ENCODE measurements at regions not wholly inside any gene's neighbourhood (a gene's known extent, or its start where the extent isn't known, plus 50 kb on each side); places are given as distances from the start of the nearest gene placed in this dataset.
A peak's percentile ranks its signal among the peaks of the same experiment; 100 is the strongest.

DNA sequence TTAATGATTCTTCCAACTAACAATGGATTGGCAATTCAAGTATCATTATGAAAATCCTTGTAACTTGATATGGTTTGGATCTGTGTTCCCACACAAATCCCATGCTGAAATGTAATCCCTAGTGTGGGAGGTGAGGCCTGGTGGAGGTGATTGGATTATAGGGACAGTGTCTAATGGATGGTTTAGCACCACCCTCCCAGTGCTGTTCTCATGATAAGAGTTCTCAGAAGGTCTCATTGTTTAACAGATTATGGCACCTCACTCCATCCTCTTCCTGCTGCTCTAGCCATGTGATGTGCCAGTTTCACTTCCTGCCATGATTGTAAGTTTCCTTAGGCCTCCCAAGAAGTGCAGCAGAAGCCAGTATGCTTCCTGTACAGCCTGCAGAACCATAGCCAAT, 1116.2 kb upstream of the EDIL3 start:
- TF ChIP-seq, protein P1, sequence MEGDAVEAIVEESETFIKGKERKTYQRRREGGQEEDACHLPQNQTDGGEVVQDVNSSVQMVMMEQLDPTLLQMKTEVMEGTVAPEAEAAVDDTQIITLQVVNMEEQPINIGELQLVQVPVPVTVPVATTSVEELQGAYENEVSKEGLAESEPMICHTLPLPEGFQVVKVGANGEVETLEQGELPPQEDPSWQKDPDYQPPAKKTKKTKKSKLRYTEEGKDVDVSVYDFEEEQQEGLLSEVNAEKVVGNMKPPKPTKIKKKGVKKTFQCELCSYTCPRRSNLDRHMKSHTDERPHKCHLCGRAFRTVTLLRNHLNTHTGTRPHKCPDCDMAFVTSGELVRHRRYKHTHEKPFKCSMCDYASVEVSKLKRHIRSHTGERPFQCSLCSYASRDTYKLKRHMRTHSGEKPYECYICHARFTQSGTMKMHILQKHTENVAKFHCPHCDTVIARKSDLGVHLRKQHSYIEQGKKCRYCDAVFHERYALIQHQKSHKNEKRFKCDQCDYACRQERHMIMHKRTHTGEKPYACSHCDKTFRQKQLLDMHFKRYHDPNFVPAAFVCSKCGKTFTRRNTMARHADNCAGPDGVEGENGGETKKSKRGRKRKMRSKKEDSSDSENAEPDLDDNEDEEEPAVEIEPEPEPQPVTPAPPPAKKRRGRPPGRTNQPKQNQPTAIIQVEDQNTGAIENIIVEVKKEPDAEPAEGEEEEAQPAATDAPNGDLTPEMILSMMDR (conservative IDR thresholded peaks at IDR 0.05; ENCODE audit: low read depth, low read length) = no peak
- H3K4me3 ChIP-seq (ENCODE audit: low read length) = no peak overlapping the region

DNA sequence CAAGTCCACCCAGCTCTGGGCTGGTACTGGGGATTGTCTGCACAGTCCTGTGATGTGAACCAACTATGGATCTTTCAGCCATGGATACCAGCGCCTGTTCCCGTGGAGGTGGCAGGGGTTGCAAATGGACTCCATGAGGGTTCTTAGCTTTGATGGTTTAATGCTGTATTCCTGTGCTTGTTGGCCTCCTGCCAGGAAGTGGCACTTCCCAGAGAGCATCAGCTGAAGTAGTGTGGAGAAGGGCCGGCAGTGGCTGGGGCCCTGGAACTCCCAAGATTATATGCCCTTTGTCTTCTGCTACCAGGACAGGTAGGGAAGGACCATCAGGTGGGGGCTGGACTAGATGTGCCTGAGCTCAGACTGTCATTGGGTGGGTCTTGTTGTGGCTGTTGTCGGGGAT, 1104.8 kb upstream of the COX7C start:
- no peak overlapping the region for H3K4me3 ChIP-seq (ENCODE audit: low read length)
- no peak for DNase-seq (ENCODE audit: low read depth)
- TF ChIP-seq, protein P1 (conservative IDR thresholded peaks at IDR 0.05; ENCODE audit: low read depth, low read length) = no peak

More for the DNA sequence above, 1116.2 kb upstream of the EDIL3 start:
- DNase-seq (ENCODE audit: low read depth) = no peak

DNA sequence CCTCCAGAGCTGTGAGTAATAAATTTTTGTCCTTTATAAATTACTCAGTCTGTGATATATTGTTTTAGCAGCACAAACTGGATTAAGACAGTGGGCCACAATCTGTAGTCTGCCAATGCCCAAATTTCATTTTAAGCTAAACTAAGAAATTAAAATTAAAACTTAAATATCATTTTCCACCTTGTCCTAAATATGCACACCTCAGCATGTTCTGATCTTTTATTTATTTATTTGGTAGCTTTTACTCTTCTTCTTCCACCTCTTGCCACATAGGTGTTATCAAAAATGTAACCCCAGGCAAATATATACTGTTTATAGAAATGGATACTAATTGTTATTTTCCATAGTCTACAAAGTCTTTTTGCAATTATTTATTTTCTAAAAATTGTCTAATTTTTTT, 1102.2 kb upstream of the COX7C start:
- no peak overlapping the region for H3K4me3 ChIP-seq (ENCODE audit: low read length)
- no peak for DNase-seq (ENCODE audit: low read depth)
- TF ChIP-seq, protein P1 (conservative IDR thresholded peaks at IDR 0.05; ENCODE audit: low read depth, low read length) = no peak

DNA sequence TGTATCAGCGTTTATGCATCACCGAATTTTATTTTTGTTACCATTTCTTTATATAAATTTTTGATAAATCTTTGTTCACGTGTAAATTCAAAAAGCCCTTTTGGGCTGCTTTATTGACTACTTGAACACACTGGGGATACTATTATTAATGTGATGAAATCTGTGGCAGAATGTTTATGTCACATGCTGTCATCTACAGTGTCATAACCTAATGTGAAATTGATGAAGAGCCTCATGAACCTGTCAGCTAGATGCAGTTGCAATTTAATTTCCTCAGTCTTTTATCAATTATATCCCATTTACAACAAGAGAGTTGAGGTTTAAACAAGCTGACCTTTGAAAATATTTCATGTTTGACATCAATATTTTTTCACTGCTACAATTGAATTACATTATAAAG, 1100.4 kb upstream of the COX7C start:
- no peak overlapping the region for H3K4me3 ChIP-seq (ENCODE audit: low read length)
- no peak for DNase-seq (ENCODE audit: low read depth)
- TF ChIP-seq, protein P1 (conservative IDR thresholded peaks at IDR 0.05; ENCODE audit: low read depth, low read length) = no peak

DNA sequence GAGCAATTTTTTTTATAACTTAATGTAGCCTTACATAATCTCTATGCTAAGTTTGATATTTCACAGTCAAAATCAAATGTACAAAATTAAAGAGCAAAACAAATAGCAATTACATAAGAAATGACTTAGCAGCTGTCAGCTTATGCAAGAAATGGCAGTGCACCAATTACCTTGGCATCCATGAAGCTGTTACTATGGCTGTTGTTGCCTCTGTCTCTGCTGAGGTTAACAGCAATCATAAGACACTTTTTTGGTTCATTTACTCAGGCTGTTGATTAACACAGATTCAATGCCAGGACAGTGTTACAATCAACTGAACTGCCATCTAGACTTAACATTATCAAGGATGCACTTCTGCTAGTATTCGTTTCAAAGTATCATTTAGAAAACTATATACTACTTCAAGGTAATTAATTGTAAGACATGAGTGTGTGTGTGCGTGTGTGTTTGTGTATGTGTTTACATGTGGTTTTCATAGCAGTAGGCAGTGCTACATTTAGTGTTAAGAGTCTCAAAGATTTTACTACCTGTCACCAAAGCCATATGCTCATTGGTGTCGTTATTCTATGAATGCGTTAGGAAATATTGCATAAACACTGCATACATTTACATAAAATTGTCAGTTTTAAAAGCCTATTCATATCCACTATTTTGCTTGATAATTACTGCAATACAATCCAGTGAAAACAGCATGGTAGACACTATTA, 1084.2 kb upstream of the COX7C start:
- peak; percentile 38 for DNase-seq (ENCODE audit: low read depth)
- TF ChIP-seq, protein P1 (conservative IDR thresholded peaks at IDR 0.05; ENCODE audit: low read depth, low read length) = no peak
- no peak overlapping the region for H3K4me3 ChIP-seq (ENCODE audit: low read length)

DNA sequence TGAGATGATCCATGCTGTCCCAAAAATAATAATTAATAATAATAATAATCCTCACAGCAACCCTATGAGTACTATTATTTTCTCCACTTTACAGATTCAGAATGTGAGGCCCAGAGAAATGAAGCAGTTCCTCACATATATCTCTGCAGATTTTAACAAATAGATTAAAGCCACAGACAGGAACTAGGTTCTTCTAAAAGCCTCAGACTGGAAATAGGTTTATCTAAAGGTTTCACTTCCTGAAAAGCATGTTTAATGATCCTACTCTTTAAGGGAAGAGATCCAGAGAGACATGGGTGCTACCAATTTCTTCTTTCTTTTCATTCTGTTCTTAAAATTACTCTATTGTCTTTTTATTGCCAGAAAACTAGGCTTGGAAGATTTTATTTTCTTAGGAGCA, 1079.4 kb upstream of the COX7C start:
- H3K4me3 ChIP-seq (ENCODE audit: low read length) = no peak overlapping the region
- TF ChIP-seq, protein P1 (conservative IDR thresholded peaks at IDR 0.05; ENCODE audit: low read depth, low read length) = no peak
- DNase-seq (ENCODE audit: low read depth) = no peak

DNA sequence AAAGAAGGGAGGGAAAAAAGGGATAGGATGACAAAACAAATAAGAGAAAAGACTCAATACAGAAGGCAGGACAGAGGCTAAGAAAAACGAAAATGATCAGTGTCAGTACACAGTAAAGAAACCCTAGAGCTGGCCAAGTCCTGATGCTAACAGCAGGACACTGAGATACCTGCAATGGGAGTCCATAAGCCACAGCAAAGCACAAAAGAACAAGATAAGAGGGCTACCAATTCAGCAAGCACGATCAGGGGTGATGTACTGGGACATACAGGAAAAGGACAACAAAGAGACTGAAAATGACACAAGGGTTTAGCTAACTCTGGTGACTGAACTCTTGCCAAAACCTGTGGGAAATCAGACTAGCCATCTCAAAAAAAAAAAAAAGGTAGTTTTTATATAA, 1072.6 kb upstream of the COX7C start:
- DNase-seq (ENCODE audit: low read depth) = no peak
- H3K4me3 ChIP-seq (ENCODE audit: low read length) = no peak overlapping the region
- TF ChIP-seq, protein P1 (conservative IDR thresholded peaks at IDR 0.05; ENCODE audit: low read depth, low read length) = no peak

Data from retinal pigment epithelial cell (primary cell).